ENCODE measurements at regions not wholly inside any gene's neighbourhood (a gene's known extent, or its start where the extent isn't known, plus 50 kb on each side); places are given as distances from the start of the nearest gene placed in this dataset.
"Not testable (repeated sequence)": the region's sequence is repeated elsewhere in the genome, so short reads cannot be mapped to it uniquely, and the experiment has no call there.

- Histone ChIP-seq H3K4me3 (ENCODE audit: low read depth, low read length) (no peak overlapping the region), H3K36me3 (no peaks in the 10 kb centered on the region), H3K27ac (no peak overlapping the region), H3K9me3 (ENCODE audit: severe bottlenecking) (no peaks in the 10 kb centered on the region), H3K27me3 (ENCODE audit: insufficient read depth, low read depth, severe bottlenecking) (peaks cover 76% of the 10 kb centered on the region)
- no peak for DNase-seq
- TF ChIP-seq CTCF (IDR thresholded peaks at IDR 0.05; ENCODE audit: low read depth, low read length): no peak
These were observed 329.7 kb upstream of the MEIS1 start for GRCh38 chr2:66105066-66105753.

GRCh38 chr2:66103581-66103980 is 331.3 kb upstream of the MEIS1 start:
- no peak for TF ChIP-seq CTCF (IDR thresholded peaks at IDR 0.05; ENCODE audit: low read depth, low read length)
- H3K4me3 ChIP-seq (ENCODE audit: low read depth, low read length): no peak overlapping the region
- H3K27ac ChIP-seq: no peak overlapping the region
- no peaks in the 10 kb centered on the region for H3K36me3 ChIP-seq
- no peak for DNase-seq
- H3K9me3 ChIP-seq (ENCODE audit: severe bottlenecking): no peaks in the 10 kb centered on the region
- peaks cover 67% of the 10 kb centered on the region for H3K27me3 ChIP-seq (ENCODE audit: insufficient read depth, low read depth, severe bottlenecking)

GRCh38 chr2:66101206-66101605 is 333.7 kb upstream of the MEIS1 start:
- no peaks in the 10 kb centered on the region for H3K36me3 ChIP-seq
- peaks cover 63% of the 10 kb centered on the region for H3K27me3 ChIP-seq (ENCODE audit: insufficient read depth, low read depth, severe bottlenecking)
- H3K4me3 ChIP-seq (ENCODE audit: low read depth, low read length): no peak overlapping the region
- no peak for DNase-seq
- H3K9me3 ChIP-seq (ENCODE audit: severe bottlenecking): no peaks in the 10 kb centered on the region
- H3K27ac ChIP-seq: no peak overlapping the region
- TF ChIP-seq CTCF (IDR thresholded peaks at IDR 0.05; ENCODE audit: low read depth, low read length): no peak

- no peak for TF ChIP-seq CTCF (IDR thresholded peaks at IDR 0.05; ENCODE audit: low read depth, low read length)
- Histone ChIP-seq H3K9me3 (ENCODE audit: severe bottlenecking) (peaks cover 4% of the 10 kb centered on the region), H3K27ac (no peak overlapping the region), H3K36me3 (no peaks in the 10 kb centered on the region), H3K27me3 (ENCODE audit: insufficient read depth, low read depth, severe bottlenecking) (peaks cover 37% of the 10 kb centered on the region), H3K4me3 (ENCODE audit: low read depth, low read length) (no peak overlapping the region)
- DNase-seq: no peak
These were observed 339.0 kb upstream of the MEIS1 start for GRCh38 chr2:66095820-66096345.

GRCh38 chr2:66094689-66095088 is 340.2 kb upstream of the MEIS1 start:
- not testable (repeated sequence) for DNase-seq; H3K27ac ChIP-seq; H3K4me3 ChIP-seq (ENCODE audit: low read depth, low read length); H3K36me3 ChIP-seq; H3K9me3 ChIP-seq (ENCODE audit: severe bottlenecking)
- peaks cover 29% of the 10 kb centered on the region for H3K27me3 ChIP-seq (ENCODE audit: insufficient read depth, low read depth, severe bottlenecking)

- no peak overlapping the region for H3K27ac ChIP-seq
- DNase-seq: no peak
These were observed 341.6 kb upstream of the MEIS1 start for GRCh38 chr2:66093371-66093770.

More at GRCh38 chr2:66093371-66093770, 341.6 kb upstream of the MEIS1 start:
- Histone ChIP-seq H3K4me3 (ENCODE audit: low read depth, low read length) (no peak overlapping the region), H3K27me3 (ENCODE audit: insufficient read depth, low read depth, severe bottlenecking) (peaks cover 33% of the 10 kb centered on the region), H3K9me3 (ENCODE audit: severe bottlenecking) (peaks cover 4% of the 10 kb centered on the region), H3K36me3 (no peaks in the 10 kb centered on the region)
- TF ChIP-seq CTCF (IDR thresholded peaks at IDR 0.05; ENCODE audit: low read depth, low read length): no peak

Data from WERI-Rb-1 (cell line).